Stomach (tissue), 4 donors: ENCODE measurements at regions not wholly inside any gene's neighbourhood (a gene's known extent, or its start where the extent isn't known, plus 50 kb on each side); places are given as distances from the start of the nearest gene placed in this dataset.

ENCODE experiments used
- CTCF ChIP-seq, 7 experiments: fragments of 450-650 bp in 4 of 7; fragments of 200-600 bp in 3 of 7; sonication (generic) in 3 of 7; IDR thresholded peaks; one replicate each; pipeline ENCODE4 v1.5.1; 2016 to 2019; ENCODE audit warnings: antibody characterized with exemption in 7 of 7, control low read depth in 2 of 7, mild to moderate bottlenecking in 1 of 7
- EP300 ChIP-seq: sonication (generic); formaldehyde crosslinking; IDR thresholded peaks from one replicate; pipeline ENCODE4 v1.6.1; 2017; ENCODE audit warnings: antibody characterized with exemption
- POLR2A ChIP-seq, 4 donors: fragments of 450-650 bp; IDR thresholded peaks; one replicate each; pipeline ENCODE4 v1.6.1; 2016; ENCODE audit warnings: antibody characterized with exemption in 4 of 4, control low read depth in 2 of 4, mild to moderate bottlenecking in 1 of 4, moderate library complexity in 1 of 4

DNA sequence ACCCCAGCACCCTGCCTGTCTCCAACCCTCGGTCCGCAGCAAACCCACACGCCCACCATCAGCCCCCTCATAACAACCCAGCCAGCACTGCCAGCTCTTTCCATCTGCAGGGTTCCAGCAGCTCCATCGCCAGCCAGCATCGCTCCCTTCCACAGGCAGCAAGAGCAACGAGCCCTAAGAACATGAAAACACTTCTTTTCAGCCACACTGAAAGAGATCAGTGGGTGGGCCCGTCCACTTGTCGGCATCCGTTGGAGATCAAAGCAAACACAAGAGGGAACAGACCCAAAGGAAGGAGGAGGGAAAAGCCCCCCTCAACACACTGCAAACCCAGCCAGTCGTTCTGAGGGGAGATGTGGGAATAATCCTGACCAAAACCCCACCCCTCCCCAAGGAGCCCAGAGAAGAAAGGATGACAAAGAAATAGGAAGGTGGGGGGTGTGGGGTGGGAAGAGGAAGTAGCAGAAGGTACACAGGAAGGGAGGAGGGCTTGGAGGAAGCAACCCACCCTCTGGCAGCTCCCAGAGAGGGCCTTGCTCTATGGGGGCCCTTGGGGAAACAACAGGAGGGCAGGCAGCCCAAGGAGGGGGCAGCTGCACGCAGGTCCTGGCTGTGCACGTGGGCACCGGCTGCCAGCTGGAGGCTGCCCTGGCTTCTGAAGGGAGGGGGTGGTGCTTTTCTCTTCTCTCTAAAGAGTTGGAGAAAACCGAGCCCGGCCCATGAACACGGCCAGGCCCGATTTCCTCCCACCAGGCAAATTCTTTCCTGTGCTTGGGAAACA is 473.6 kb upstream of the PROK2 start:
- TF ChIP-seq CTCF (IDR thresholded peaks at IDR 0.05) (no peak), POLR2A (IDR thresholded peaks at IDR 0.05) (no peak), EP300 (no peak)
